GM10248 (cell line): ENCODE measurements at regions not wholly inside any gene's neighbourhood (a gene's known extent, or its start where the extent isn't known, plus 50 kb on each side); places are given as distances from the start of the nearest gene placed in this dataset.

ENCODE experiments used
- CTCF ChIA-PET: fragments of 300-600 bp; sonication (Branson Sonifier 250); formaldehyde crosslinking; extraction: SDS; loops from one replicate; lab custom pipeline; 2021; ENCODE audit warnings: antibody characterized with exemption; lab: Yijun Ruan, JAX
- POLR2A ChIA-PET: fragments of 350-650 bp; sonication (Branson Sonifier 250); formaldehyde crosslinking; extraction: SDS; loops from one replicate; lab custom pipeline; 2020; ENCODE audit warnings: antibody characterized with exemption; lab: Yijun Ruan, JAX
- DNase-seq: peaks from one replicate; pipeline ENCODE4 v3.0.0; 2012; ENCODE audit errors: extremely low spot score
- TF ChIP-seq, protein P1 (sequence below): IDR thresholded peaks from 2 replicates; pipeline ENCODE4 v1.5.1; 2012; ENCODE audit warnings: mild to moderate bottlenecking, low read depth; ENCODE audit errors: extremely low read depth, missing control alignments, control extremely low read depth

DNA sequence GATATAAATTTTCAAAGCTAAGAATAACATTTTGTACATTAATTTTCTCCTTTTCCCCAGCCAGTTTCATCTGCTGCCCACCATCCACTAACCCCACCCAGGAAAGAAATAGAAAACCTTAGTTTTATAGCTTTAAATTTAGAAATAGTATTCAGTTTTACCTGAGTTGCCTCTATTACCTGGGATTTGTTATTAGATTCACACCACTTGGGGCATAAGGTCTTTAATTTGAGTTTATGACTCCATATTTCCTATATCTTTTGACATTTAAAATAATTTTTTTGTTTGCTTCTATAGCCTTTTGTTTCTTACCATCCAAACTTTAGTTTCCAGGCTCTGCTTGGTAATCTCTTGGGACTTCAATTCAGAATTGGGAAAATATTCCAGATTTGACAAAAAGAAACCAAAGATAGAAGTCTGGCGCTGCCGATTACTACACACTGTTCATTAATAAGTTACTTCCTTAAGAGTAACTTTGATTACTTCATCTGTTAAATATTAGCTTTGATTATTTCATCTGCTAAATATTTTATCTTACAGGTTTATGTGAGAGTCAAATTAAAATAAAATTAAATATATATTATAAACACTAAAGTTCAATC lies 485.5 kb upstream of the FOXG1 start:
- TF ChIP-seq, protein P1, sequence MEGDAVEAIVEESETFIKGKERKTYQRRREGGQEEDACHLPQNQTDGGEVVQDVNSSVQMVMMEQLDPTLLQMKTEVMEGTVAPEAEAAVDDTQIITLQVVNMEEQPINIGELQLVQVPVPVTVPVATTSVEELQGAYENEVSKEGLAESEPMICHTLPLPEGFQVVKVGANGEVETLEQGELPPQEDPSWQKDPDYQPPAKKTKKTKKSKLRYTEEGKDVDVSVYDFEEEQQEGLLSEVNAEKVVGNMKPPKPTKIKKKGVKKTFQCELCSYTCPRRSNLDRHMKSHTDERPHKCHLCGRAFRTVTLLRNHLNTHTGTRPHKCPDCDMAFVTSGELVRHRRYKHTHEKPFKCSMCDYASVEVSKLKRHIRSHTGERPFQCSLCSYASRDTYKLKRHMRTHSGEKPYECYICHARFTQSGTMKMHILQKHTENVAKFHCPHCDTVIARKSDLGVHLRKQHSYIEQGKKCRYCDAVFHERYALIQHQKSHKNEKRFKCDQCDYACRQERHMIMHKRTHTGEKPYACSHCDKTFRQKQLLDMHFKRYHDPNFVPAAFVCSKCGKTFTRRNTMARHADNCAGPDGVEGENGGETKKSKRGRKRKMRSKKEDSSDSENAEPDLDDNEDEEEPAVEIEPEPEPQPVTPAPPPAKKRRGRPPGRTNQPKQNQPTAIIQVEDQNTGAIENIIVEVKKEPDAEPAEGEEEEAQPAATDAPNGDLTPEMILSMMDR, result no peak
- no peak for DNase-seq
- ChIA-PET CTCF (interaction anchor here (1.5 kb wide), 1 partner anchor 19 kb away, joined by 3 read pairs; no protein-coding TSS in a partner anchor), POLR2A (no interaction called here)

DNA sequence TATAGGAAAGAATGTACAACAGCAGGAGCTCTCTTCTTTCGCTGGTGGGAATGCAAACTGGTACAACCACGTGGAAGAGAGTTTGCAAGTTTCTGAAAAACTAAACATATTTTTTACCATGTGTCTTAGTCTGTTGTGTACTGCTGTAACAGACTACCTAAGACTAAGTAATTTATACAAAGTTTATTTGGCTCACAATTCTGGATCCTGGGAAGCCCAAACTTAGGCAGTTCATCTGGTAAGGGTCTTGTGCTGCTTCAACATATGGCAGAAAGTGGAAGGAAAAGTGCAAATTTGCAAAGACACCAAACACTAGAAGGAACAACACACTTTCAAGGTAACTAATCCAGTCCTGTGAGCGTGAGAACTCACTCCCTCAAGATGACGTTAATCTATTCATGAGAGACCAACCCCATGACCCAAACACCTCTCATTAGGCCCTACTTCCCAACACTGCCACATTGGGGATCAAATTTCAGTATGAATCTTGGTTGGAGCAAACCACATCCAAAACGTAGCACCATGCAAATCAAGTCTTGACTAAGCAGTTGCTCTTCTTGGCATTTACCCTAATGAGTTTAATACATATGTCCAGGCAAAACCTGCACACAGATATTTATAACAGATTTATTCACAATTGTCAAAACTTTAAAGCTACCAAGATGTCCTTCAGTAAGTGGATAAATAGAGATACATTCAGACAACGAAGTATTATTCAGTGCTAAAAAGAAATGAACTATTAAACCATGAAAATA lies 481.9 kb upstream of the FOXG1 start:
- no peak for DNase-seq
- ChIA-PET CTCF (no interaction called here), POLR2A (no interaction called here)
- TF ChIP-seq, protein P1, result no peak

DNA sequence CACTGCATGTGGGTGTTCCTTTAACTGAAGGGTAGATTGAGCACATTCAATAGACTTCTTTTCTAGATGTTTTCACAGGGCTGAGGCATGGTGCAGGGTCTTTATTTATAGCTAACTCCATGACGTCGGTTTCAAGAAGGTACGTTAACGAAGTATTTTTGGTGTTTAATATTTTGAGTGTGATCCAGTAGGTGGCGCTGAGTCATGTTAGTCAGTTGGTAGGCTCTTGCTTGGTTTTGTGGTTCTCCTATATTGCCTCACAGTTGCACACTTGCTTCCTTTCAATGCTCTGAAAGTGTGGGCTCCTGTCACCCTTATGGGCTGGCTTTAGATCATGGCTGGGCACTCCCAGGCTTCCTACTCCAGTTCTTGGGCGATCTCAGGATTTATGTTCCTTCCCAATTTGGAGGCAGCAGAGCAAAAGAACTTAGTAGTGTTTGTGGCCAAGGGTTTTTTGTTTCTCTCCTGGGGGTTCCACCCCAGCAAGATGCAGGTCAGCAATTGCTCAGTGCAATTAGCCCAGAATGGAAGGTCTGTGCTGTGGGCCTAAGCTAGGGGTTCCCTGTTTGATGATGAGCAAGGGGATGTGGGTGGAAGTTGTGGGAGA lies 471.6 kb upstream of the FOXG1 start:
- ChIA-PET POLR2A (no interaction called here), CTCF (no interaction called here)
- no peak for DNase-seq
- TF ChIP-seq, protein P1, result no peak

DNA sequence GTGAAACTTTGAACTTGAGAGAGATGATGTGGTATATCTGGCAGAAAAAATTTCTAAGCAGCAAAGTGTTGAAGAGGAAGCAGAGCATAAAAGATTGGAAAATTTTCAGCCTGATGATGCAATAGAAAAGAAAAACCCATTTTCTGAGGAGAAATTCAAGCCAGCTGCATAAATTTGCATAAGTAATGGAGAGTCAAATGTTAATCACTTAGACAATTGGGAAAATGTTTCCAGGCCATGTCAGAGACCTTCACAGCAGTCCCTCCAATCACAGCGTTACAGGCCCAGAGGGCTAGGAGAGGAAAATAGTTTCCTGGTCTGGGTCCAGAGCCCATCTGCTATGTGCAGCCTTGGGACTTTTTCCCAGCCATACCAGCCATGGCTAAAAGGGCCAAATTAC lies 469.0 kb upstream of the FOXG1 start:
- no peak for DNase-seq
- POLR2A ChIA-PET, result no interaction called here
- CTCF ChIA-PET, result interaction anchor here (0.9 kb wide), 1 partner anchor 10 kb away, joined by 3 read pairs; no protein-coding TSS in a partner anchor
- TF ChIP-seq, protein P1, result no peak

DNA sequence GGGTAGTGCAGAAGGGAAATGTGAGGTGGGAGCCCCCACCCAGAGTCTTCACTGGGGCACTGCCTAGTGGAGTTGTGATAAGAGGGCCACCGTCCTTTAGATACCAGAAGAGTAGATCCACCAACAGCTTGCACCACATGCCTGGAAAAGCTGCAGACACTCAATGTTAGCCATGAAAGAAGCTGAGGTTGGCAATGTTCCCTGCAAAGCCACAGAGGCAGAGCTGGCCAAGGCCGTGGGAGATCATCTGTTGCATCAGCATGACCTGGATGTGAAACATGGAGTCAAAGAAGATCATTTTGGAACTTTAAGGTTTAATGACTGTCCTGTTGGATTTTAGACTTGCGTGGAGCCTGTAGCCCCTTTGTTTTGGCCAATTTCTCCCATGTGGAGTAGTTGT lies 468.4 kb upstream of the FOXG1 start:
- no peak for DNase-seq
- TF ChIP-seq, protein P1, result no peak
- CTCF ChIA-PET, result interaction anchor here (0.9 kb wide), 1 partner anchor 9 kb away, joined by 3 read pairs; no protein-coding TSS in a partner anchor
- POLR2A ChIA-PET, result no interaction called here

DNA sequence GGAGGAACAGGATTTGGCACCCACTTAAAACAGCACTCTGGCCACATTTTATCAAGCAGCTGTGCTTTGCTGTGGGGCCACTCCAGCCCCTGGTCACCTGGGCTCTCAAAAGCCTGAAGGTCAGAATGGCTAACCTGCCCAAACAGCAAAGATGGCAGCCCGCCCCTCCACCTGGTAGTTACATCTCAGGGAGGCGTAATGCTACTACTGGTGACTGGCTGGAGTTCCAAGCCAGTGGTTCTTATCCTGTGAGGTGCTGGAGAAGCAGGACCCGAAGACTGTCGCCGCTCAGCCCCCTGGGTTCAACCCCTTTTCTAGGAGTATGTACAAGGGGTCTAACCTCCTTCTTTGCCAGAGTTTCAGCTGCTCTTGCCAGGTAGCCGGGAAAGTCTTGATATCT lies 467.4 kb upstream of the FOXG1 start:
- ChIA-PET POLR2A (no interaction called here), CTCF (no interaction called here)
- DNase-seq, result no peak
- TF ChIP-seq, protein P1, result no peak
